Ovary (tissue), 3 donors: ENCODE measurements at regions not wholly inside any gene's neighbourhood (a gene's known extent, or its start where the extent isn't known, plus 50 kb on each side); places are given as distances from the start of the nearest gene placed in this dataset.

Source experiments
- CTCF ChIP-seq, 3 donors: fragments of 450-650 bp in 2 of 3; fragments of 200-600 bp in 1 of 3; IDR thresholded peaks; one replicate each; pipeline versions ENCODE4 v1.5.1 to v1.8.0; 2016 to 2022; ENCODE audit warnings: antibody characterized with exemption in 3 of 3, mild to moderate bottlenecking in 1 of 3
- POLR2A ChIP-seq: fragments of 450-650 bp; IDR thresholded peaks from one replicate; pipeline ENCODE4 v1.6.1; 2017; ENCODE audit warnings: antibody characterized with exemption, mild to moderate bottlenecking, moderate library complexity
- donor health status: DM: no; HTN: no; CAD: no.

DNA sequence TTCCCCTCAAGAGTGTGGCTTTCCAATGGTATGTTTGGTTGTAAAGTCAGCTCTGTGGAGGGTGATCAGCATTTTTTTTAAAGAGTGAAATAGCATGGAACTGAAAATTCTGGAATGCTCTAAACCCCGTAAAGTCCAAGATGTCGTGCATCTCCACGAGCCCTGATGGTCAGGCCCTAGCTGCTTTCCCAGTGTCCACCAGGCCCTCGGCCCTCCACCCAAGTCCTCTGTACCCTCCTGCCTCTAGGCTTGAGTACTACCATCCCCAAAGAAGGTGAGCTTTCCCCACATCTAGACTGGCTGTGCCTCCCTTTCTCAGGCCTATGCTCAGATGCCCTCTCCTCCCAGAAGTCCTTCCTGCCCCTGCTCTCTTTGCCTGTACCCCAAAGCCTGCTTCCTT, 280.3 kb downstream of the GADD45G start:
- no peak for TF ChIP-seq CTCF (IDR thresholded peaks at IDR 0.05)
- TF ChIP-seq POLR2A = no peak
